Mucosa of rectum (tissue), 2 donors: ENCODE measurements at regions not wholly inside any gene's neighbourhood (a gene's known extent, or its start where the extent isn't known, plus 50 kb on each side); places are given as distances from the start of the nearest gene placed in this dataset.
"Not testable (repeated sequence)": the region's sequence is repeated elsewhere in the genome, so short reads cannot be mapped to it uniquely, and the experiment has no call there.

Experiments used
- H3K27ac ChIP-seq, 2 donors: one replicate each; pipeline ENCODE4 v1.7.0; 2013; ENCODE audit warnings: inconsistent platforms in 2 of 2, low read depth in 2 of 2, low read length in 2 of 2
- H3K27me3 ChIP-seq, 2 donors: one replicate each; pipeline ENCODE4 v1.7.0; 2013; ENCODE audit warnings: low read length in 2 of 2; ENCODE audit not compliant: control insufficient read depth in 2 of 2, insufficient read depth in 2 of 2
- H3K36me3 ChIP-seq, 2 donors: one replicate each; pipeline ENCODE4 v1.7.0; 2013; ENCODE audit warnings: low read length in 2 of 2; ENCODE audit not compliant: control insufficient read depth in 2 of 2, insufficient read depth in 2 of 2
- H3K4me1 ChIP-seq, 2 donors: one replicate each; pipeline ENCODE4 v1.7.0; 2013; ENCODE audit warnings: low read length in 2 of 2, mild to moderate bottlenecking in 1 of 2; ENCODE audit not compliant: control insufficient read depth in 2 of 2, insufficient read depth in 2 of 2
- H3K4me3 ChIP-seq, 2 donors: one replicate each; pipeline ENCODE4 v1.7.0; 2013; ENCODE audit warnings: low read length in 2 of 2
- H3K9ac ChIP-seq, 2 donors: one replicate each; pipeline ENCODE4 v1.7.0; 2013; ENCODE audit warnings: low read length in 2 of 2, low read depth in 1 of 2, mild to moderate bottlenecking in 1 of 2
- H3K9me3 ChIP-seq, 2 donors: one replicate each; pipeline ENCODE4 v1.7.0; 2013; ENCODE audit warnings: low read length in 2 of 2; ENCODE audit not compliant: control insufficient read depth in 2 of 2
- donor health status: healthy.
- donor health status: Normal muscosa, but diverticular disease.

GRCh38 chrX:40245488-40246071 is 147.8 kb upstream of the BCOR start:
- Histone ChIP-seq H3K4me1 (peaks cover 0 to 2% of the 10 kb centered on the region in 2 donors), H3K9ac (no peak overlapping the region), H3K9me3 (no peaks in the 10 kb centered on the region), H3K4me3 (no peak overlapping the region), H3K27ac (no peak overlapping the region), H3K27me3 (peaks cover 2 to 8% of the 10 kb centered on the region in 2 donors), H3K36me3 (no peaks in the 10 kb centered on the region)

DNA sequence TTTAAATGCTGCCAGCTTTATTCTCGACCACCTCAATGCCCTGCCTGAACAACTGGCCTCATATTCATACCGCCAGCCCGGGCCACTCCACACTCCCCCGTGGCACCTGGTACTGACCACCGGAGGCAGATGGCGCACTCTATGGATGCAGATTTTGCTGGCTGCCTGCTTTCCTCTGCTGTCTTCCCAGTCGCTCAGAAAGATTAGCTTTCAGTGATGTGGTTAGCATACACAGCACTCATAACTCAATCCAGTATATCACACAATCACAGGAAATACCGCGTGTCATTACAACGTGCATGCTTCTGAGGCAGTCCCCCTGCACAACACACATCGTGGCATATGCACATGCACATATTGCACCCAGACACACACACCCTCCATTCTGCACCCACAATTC is 147.2 kb upstream of the BCOR start:
- Histone ChIP-seq H3K27me3 (peaks cover 2 to 9% of the 10 kb centered on the region in 2 donors), H3K9me3 (no peaks in the 10 kb centered on the region), H3K27ac (no peak overlapping the region), H3K9ac (no peak overlapping the region), H3K4me1 (peaks cover 0 to 2% of the 10 kb centered on the region in 2 donors), H3K36me3 (no peaks in the 10 kb centered on the region), H3K4me3 (no peak overlapping the region)

DNA sequence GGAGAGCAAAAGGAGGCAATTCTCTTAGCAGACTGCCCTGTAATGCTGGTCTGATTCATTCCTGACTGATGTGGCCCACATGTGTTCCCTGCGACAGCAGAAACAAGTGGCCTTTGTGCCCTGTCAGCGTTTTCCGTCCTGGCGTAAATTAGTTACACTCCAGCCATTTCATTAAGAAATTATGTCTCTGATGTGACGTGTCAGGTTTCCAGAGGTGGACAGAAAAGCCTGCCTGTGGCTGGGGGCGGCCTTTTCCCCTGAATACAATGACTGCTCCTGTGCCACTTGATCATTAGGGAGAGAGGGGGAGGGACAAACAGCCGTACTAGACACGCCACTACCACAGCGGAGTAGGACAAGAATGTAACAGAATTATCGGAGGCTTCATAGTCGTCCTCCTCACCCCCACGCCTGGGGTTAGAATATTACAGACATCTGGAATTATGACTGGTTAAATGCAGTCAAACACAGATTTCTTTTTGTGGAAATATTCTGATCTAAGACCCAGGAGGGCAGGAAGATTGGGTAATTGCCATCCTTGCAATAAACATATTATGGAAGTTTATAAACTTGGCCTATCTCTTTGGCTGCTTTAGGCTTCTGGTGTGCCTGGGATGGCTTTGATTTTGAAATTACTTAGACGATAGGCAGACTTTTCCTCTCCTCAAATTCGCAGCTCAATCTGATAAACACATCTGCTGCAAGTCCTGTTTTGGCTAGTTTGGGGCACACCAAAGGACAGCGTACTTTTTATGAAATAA is 146.2 kb upstream of the BCOR start:
- no peak overlapping the region for H3K9ac ChIP-seq
- no peak overlapping the region for H3K4me3 ChIP-seq
- peaks cover 0 to 2% of the 10 kb centered on the region in 2 donors for H3K4me1 ChIP-seq
- H3K9me3 ChIP-seq: no peaks in the 10 kb centered on the region
- no peak overlapping the region for H3K27ac ChIP-seq
- H3K27me3 ChIP-seq: peaks cover 0 to 7% of the 10 kb centered on the region in 2 donors
- no peaks in the 10 kb centered on the region for H3K36me3 ChIP-seq

GRCh38 chrX:40240844-40241243 is 143.1 kb upstream of the BCOR start:
- H3K27ac ChIP-seq: no peak overlapping the region
- H3K4me3 ChIP-seq: no peak overlapping the region
- no peaks in the 10 kb centered on the region for H3K9me3 ChIP-seq
- H3K36me3 ChIP-seq: no peaks in the 10 kb centered on the region
- peaks cover 0 to 7% of the 10 kb centered on the region in 2 donors for H3K27me3 ChIP-seq
- peaks cover 0 to 2% of the 10 kb centered on the region in 2 donors for H3K4me1 ChIP-seq
- no peak overlapping the region for H3K9ac ChIP-seq

DNA sequence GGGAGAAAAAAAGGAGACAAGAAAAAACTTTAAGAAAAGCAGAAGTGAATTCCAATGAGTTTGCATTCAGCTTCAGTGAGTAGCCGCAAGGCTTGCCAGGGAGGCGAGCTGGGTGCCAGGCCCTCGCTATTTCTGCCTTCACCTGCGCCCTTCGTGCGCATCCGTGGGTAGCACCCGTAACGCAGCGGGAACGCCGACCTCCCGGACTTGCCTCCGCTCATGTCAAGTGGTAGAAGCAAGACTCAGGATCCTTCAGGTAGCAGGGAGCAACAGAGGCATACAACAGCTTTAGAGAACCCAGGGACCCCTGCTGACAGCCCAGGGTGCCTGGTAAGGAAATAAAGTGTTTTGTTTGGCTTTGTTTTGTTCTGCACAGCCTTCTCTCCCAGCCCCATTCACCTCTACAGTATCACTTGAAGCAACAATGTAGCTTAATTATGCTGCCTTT is 140.0 kb upstream of the BCOR start:
- H3K9me3 ChIP-seq: no peaks in the 10 kb centered on the region
- H3K4me3 ChIP-seq: no peak overlapping the region
- H3K36me3 ChIP-seq: no peaks in the 10 kb centered on the region
- no peak overlapping the region for H3K9ac ChIP-seq
- no peaks in the 10 kb centered on the region for H3K4me1 ChIP-seq
- H3K27me3 ChIP-seq: peaks cover 0 to 7% of the 10 kb centered on the region in 2 donors
- H3K27ac ChIP-seq: no peak overlapping the region

GRCh38 chrX:40230646-40231045 is 132.9 kb upstream of the BCOR start:
- no peak overlapping the region for H3K4me3 ChIP-seq
- H3K9me3 ChIP-seq: no peaks in the 10 kb centered on the region
- H3K9ac ChIP-seq: no peak overlapping the region
- no peaks in the 10 kb centered on the region for H3K36me3 ChIP-seq
- no peaks in the 10 kb centered on the region for H3K4me1 ChIP-seq
- H3K27ac ChIP-seq: no peak overlapping the region
- H3K27me3 ChIP-seq: no peaks in the 10 kb centered on the region

DNA sequence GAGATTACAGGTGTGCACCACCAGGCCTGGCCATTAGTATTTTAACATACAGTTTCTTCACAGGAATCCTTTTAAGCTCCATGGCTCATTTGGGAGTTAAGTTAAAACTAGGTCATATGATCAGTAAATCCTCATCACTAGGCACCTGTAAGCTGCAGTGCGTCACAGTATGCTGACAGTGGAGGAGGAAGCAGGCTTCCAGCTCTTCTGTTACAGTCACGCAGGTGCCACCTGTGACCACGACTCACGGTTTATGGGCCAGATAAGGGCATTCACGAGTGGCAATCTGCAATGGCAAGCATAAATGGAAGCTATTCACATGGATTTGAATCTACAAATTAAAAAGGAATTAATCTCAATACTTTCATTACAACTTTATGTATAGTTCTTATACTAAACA is 129.4 kb upstream of the BCOR start:
- Histone ChIP-seq H3K9me3 (no peaks in the 10 kb centered on the region), H3K4me1 (no peaks in the 10 kb centered on the region), H3K36me3 (no peaks in the 10 kb centered on the region), H3K9ac (no peak overlapping the region), H3K27ac (no peak overlapping the region), H3K4me3 (no peak overlapping the region), H3K27me3 (no peaks in the 10 kb centered on the region)

DNA sequence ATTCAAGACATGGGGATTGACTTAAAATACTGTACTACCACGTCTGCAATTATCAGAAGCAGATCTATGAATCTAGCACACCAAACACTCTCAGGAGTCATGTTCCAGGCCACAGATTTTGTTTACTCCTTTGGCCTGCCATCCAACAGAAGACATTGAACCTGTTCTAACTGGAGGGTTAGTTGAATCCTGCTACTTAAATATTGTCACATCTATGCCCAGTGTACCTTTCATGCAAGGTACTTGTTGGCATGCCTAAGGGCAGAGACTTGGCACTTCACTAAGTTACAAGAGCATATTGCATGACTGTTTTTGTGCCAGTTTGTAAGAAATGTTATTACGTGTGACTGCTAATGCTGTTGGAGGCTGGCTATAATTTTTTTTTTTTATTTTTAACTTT is 126.9 kb upstream of the BCOR start:
- Histone ChIP-seq H3K4me1 (no peaks in the 10 kb centered on the region), H3K4me3 (no peak overlapping the region), H3K9ac (no peak overlapping the region), H3K9me3 (peaks cover 0 to 3% of the 10 kb centered on the region in 2 donors), H3K36me3 (no peaks in the 10 kb centered on the region), H3K27ac (no peak overlapping the region), H3K27me3 (no peaks in the 10 kb centered on the region)

- not testable (repeated sequence) for H3K4me1 ChIP-seq, H3K4me3 ChIP-seq, H3K9me3 ChIP-seq, H3K36me3 ChIP-seq, H3K9ac ChIP-seq, H3K27ac ChIP-seq, H3K27me3 ChIP-seq
Measured at GRCh38 chrX:40222612-40223011, 124.9 kb upstream of the BCOR start.

DNA sequence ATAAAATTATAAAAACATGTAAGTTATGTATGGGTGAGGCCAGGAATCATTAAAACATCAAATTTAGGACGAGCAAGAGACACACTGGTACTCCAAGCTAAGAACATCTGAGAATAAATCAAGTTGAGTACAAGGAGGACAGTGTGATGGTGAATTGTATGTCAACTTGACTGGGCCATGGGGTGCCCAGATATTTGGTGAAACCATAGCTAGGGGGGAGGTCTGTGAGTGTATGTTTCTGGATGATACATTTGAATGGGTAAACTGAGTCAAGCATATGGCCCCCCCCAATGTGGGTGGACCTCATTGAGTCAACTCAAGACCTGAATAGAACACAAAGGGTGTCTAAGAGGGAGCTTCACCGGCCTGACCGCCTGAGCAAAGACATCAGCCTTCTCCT is 115.3 kb upstream of the BCOR start:
- no peak overlapping the region for H3K27ac ChIP-seq
- H3K4me1 ChIP-seq: no peaks in the 10 kb centered on the region
- no peaks in the 10 kb centered on the region for H3K36me3 ChIP-seq
- no peaks in the 10 kb centered on the region for H3K27me3 ChIP-seq
- no peak overlapping the region for H3K4me3 ChIP-seq
- no peak overlapping the region for H3K9ac ChIP-seq
- H3K9me3 ChIP-seq: no peaks in the 10 kb centered on the region
